ENCODE measurements at regions not wholly inside any gene's neighbourhood (a gene's known extent, or its start where the extent isn't known, plus 50 kb on each side); places are given as distances from the start of the nearest gene placed in this dataset.
"Not testable (repeated sequence)": the region's sequence is repeated elsewhere in the genome, so short reads cannot be mapped to it uniquely, and the experiment has no call there.

DNA sequence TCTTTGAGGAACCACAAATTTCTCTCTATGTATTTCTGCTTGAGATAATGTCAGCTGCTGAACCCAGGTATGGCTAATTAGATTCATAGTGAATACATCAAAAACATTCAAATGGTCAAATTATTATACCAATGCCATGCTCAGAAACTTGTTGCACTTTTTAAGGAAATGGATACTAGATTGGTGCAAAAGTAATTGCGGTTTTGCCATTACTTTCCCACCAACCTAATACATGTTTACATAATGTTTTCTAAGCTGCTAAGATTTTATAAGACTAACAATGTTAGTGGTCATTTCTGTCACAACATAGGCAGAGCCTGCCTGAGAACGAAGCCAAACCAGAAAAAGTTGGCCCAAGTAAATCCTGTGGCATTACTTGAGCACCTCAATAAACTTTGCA, 568.2 kb upstream of the LRATD1 start:
- H3K9me3 ChIP-seq (ENCODE audit: insufficient read depth, low read depth, low read length) = no peaks in the 10 kb centered on the region
- no peaks in the 10 kb centered on the region for H3K36me3 ChIP-seq (ENCODE audit: insufficient read depth, low read length)
- H3K27ac ChIP-seq (ENCODE audit: low read depth, low read length) = no peak overlapping the region
- H3K27me3 ChIP-seq (ENCODE audit: insufficient read depth, low read length) = no peaks in the 10 kb centered on the region
- 77% methylated on average over 1 of the region's 2 CpGs for WGBS
- H3K4me1 ChIP-seq (ENCODE audit: insufficient read depth, low read length) = no peaks in the 10 kb centered on the region
- no peak overlapping the region for H3K9ac ChIP-seq (ENCODE audit: low read depth, low read length)
- no peak overlapping the region for H3K4me3 ChIP-seq (ENCODE audit: low read length)

- no peaks in the 10 kb centered on the region for H3K4me1 ChIP-seq (ENCODE audit: insufficient read depth, low read length)
- H3K9ac ChIP-seq (ENCODE audit: low read depth, low read length) = no peak overlapping the region
- WGBS = no CpG with 5 or more reads among the region's 1 CpG
- H3K4me3 ChIP-seq (ENCODE audit: low read length) = no peak overlapping the region
- H3K36me3 ChIP-seq (ENCODE audit: insufficient read depth, low read length) = no peaks in the 10 kb centered on the region
- H3K27me3 ChIP-seq (ENCODE audit: insufficient read depth, low read length) = no peaks in the 10 kb centered on the region
- H3K9me3 ChIP-seq (ENCODE audit: insufficient read depth, low read depth, low read length) = no peaks in the 10 kb centered on the region
- no peak overlapping the region for H3K27ac ChIP-seq (ENCODE audit: low read depth, low read length)
Measured at GRCh38 chr2:14072338-14072737, 560.2 kb upstream of the LRATD1 start.

DNA sequence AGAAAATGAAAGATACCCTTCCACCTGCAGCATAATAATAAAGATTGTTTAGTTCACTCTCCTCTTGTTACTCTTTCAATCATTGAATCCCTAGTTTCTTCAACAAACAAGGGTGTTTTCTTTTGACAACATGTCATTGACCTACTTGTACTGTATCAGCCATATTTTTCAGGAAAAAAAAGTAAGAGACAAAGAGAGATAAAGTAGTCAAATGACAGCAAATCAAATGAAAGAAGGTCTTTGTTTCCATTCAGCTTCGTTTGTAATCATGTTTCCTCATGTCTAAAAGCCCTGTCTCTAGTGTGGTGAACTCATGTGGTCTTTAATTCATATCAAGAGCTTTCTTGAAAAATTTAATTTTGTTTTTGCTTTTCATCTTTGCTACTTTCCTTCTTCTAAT, 557.8 kb upstream of the LRATD1 start:
- Histone ChIP-seq H3K36me3 (ENCODE audit: insufficient read depth, low read length) (no peaks in the 10 kb centered on the region), H3K9ac (ENCODE audit: low read depth, low read length) (no peak overlapping the region), H3K9me3 (ENCODE audit: insufficient read depth, low read depth, low read length) (no peaks in the 10 kb centered on the region), H3K27me3 (ENCODE audit: insufficient read depth, low read length) (no peaks in the 10 kb centered on the region), H3K4me1 (ENCODE audit: insufficient read depth, low read length) (peaks cover 3% of the 10 kb centered on the region; the same call in 1 of the 2 replicates), H3K4me3 (ENCODE audit: low read length) (no peak overlapping the region), H3K27ac (ENCODE audit: low read depth, low read length) (no peak overlapping the region)
- 33% methylated on average over 1 of the region's 1 CpG for WGBS

DNA sequence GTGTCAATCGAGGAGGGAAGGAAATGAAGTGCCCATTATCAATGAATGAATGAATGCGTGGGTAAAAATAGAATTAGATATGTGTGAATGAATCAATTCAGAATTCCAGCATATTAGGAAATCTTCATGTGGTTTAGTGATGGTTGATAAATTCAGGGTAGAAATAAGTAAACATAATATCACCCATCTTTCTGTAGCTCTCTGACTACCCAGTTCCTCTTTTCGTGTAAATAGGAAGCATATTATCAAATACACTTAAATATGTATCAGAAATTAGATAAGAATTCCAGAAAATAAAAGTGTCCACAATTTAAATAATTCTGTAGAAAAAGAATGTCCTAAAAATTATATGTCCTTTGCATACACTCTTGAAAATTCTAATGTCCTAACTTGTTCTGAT, 552.9 kb upstream of the LRATD1 start:
- 78% methylated on average over 2 of the region's 3 CpGs for WGBS
- Histone ChIP-seq H3K27ac (ENCODE audit: low read depth, low read length) (no peak overlapping the region), H3K9ac (ENCODE audit: low read depth, low read length) (no peak overlapping the region), H3K36me3 (ENCODE audit: insufficient read depth, low read length) (no peaks in the 10 kb centered on the region), H3K4me1 (ENCODE audit: insufficient read depth, low read length) (peaks cover 11% of the 10 kb centered on the region; the same call in 1 of the 2 replicates), H3K4me3 (ENCODE audit: low read length) (no peak overlapping the region), H3K9me3 (ENCODE audit: insufficient read depth, low read depth, low read length) (peaks cover 5% of the 10 kb centered on the region; the same call in 1 of the 2 replicates), H3K27me3 (ENCODE audit: insufficient read depth, low read length) (no peaks in the 10 kb centered on the region)

GRCh38 chr2:14081521-14081920, 551.0 kb upstream of the LRATD1 start:
- no peak overlapping the region for H3K4me3 ChIP-seq (ENCODE audit: low read length)
- H3K27me3 ChIP-seq (ENCODE audit: insufficient read depth, low read length) = no peaks in the 10 kb centered on the region
- peaks cover 5% of the 10 kb centered on the region; the same call in 1 of the 2 replicates for H3K9me3 ChIP-seq (ENCODE audit: insufficient read depth, low read depth, low read length)
- H3K4me1 ChIP-seq (ENCODE audit: insufficient read depth, low read length) = peaks cover 11% of the 10 kb centered on the region; the same call in 1 of the 2 replicates
- H3K9ac ChIP-seq (ENCODE audit: low read depth, low read length) = no peak overlapping the region
- H3K27ac ChIP-seq (ENCODE audit: low read depth, low read length) = no peak overlapping the region
- 82% methylated on average over 1 of the region's 1 CpG for WGBS
- no peaks in the 10 kb centered on the region for H3K36me3 ChIP-seq (ENCODE audit: insufficient read depth, low read length)

DNA sequence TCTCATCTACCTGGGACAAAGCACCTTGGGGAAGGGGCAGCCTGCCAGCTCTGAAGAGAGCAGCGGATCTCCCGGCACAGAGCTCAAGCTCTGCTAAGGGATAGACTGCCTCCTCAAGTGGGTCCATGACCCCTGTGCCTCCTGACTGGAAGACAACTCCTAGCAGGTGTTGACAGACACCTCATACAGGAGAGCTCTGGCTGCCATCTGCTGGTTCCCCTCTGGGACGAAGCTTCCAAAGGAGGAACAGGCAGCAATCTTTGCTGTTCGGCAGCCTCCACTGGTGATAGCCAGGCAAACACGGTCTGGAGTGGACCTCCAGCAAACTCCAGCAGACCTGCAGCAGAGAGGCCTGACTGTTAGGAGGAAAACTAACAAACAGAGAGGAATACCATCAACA, 549.9 kb upstream of the LRATD1 start:
- Histone ChIP-seq H3K27ac (ENCODE audit: low read depth, low read length) (no peak overlapping the region), H3K36me3 (ENCODE audit: insufficient read depth, low read length) (no peaks in the 10 kb centered on the region)

GRCh38 chr2:14094592-14094991, 537.9 kb upstream of the LRATD1 start:
- Histone ChIP-seq H3K4me1 (ENCODE audit: insufficient read depth, low read length) (no peaks in the 10 kb centered on the region), H3K9ac (ENCODE audit: low read depth, low read length) (no peak overlapping the region), H3K27me3 (ENCODE audit: insufficient read depth, low read length) (no peaks in the 10 kb centered on the region), H3K27ac (ENCODE audit: low read depth, low read length) (no peak overlapping the region), H3K9me3 (ENCODE audit: insufficient read depth, low read depth, low read length) (peaks cover 7% of the 10 kb centered on the region), H3K36me3 (ENCODE audit: insufficient read depth, low read length) (no peaks in the 10 kb centered on the region), H3K4me3 (ENCODE audit: low read length) (no peak overlapping the region)
- 94% methylated on average over 1 of the region's 1 CpG for WGBS

More for the DNA sequence above, 549.9 kb upstream of the LRATD1 start:
- Histone ChIP-seq H3K4me3 (ENCODE audit: low read length) (no peak overlapping the region), H3K9ac (ENCODE audit: low read depth, low read length) (no peak overlapping the region), H3K4me1 (ENCODE audit: insufficient read depth, low read length) (peaks cover 11% of the 10 kb centered on the region; the same call in 1 of the 2 replicates), H3K27me3 (ENCODE audit: insufficient read depth, low read length) (no peaks in the 10 kb centered on the region), H3K9me3 (ENCODE audit: insufficient read depth, low read depth, low read length) (peaks cover 5% of the 10 kb centered on the region; the same call in 1 of the 2 replicates)
- 94% methylated on average over 5 of the region's 5 CpGs for WGBS

GRCh38 chr2:14099101-14099500, 533.4 kb upstream of the LRATD1 start:
- H3K36me3 ChIP-seq (ENCODE audit: insufficient read depth, low read length); H3K9ac ChIP-seq (ENCODE audit: low read depth, low read length); H3K4me1 ChIP-seq (ENCODE audit: insufficient read depth, low read length); H3K9me3 ChIP-seq (ENCODE audit: insufficient read depth, low read depth, low read length); H3K27me3 ChIP-seq (ENCODE audit: insufficient read depth, low read length); H3K4me3 ChIP-seq (ENCODE audit: low read length); H3K27ac ChIP-seq (ENCODE audit: low read depth, low read length): not testable (repeated sequence)
- 78% methylated on average over 9 of the region's 9 CpGs for WGBS

DNA sequence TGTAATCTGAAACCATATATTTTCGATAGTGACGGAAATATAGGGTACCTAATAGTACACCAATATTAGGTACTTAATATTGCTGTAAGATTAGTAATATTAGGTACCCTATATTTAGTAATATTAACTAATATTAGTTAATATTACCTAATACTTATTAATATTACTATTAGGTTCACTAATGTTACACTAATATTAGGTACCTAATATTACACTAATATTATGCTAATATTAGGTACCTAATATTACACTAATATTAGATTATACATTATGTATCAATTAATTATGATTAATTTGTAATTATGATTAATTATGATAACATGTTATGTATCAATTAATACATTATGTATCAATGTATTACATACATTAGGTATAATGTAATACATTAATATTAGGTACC, 518.2 kb upstream of the LRATD1 start:
- Histone ChIP-seq H3K9ac (ENCODE audit: low read depth, low read length) (no peak overlapping the region), H3K36me3 (ENCODE audit: insufficient read depth, low read length) (no peaks in the 10 kb centered on the region), H3K27me3 (ENCODE audit: insufficient read depth, low read length) (no peaks in the 10 kb centered on the region), H3K4me1 (ENCODE audit: insufficient read depth, low read length) (no peaks in the 10 kb centered on the region), H3K4me3 (ENCODE audit: low read length) (no peak overlapping the region), H3K27ac (ENCODE audit: low read depth, low read length) (no peak overlapping the region), H3K9me3 (ENCODE audit: insufficient read depth, low read depth, low read length) (no peaks in the 10 kb centered on the region)
- WGBS = no CpG with 5 or more reads among the region's 2 CpGs

DNA sequence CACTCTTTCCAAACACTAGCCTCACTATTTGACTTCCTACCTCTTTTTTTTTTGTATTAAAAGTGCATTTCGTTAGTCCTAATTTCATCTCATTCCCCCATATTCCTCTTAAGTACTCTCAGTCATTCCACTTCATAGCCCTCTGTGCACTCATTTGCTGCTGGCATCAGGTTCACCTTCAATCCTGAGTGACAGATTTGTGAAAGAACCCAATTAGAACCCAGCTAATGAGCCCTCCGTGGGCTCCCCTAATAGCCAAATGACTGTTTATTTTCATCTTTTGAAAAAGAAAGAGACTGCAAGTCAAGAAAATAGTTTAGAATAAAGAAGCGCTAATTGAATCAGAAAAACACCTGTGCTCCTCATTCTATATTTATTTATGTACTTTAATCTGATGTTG, 512.1 kb upstream of the LRATD1 start:
- H3K9me3 ChIP-seq (ENCODE audit: insufficient read depth, low read depth, low read length) = no peaks in the 10 kb centered on the region
- H3K9ac ChIP-seq (ENCODE audit: low read depth, low read length) = no peak overlapping the region
- no peaks in the 10 kb centered on the region for H3K4me1 ChIP-seq (ENCODE audit: insufficient read depth, low read length)
- no peak overlapping the region for H3K4me3 ChIP-seq (ENCODE audit: low read length)
- H3K27me3 ChIP-seq (ENCODE audit: insufficient read depth, low read length) = no peaks in the 10 kb centered on the region
- H3K27ac ChIP-seq (ENCODE audit: low read depth, low read length) = no peak overlapping the region
- no peaks in the 10 kb centered on the region for H3K36me3 ChIP-seq (ENCODE audit: insufficient read depth, low read length)
- 83% methylated on average over 2 of the region's 3 CpGs for WGBS

DNA sequence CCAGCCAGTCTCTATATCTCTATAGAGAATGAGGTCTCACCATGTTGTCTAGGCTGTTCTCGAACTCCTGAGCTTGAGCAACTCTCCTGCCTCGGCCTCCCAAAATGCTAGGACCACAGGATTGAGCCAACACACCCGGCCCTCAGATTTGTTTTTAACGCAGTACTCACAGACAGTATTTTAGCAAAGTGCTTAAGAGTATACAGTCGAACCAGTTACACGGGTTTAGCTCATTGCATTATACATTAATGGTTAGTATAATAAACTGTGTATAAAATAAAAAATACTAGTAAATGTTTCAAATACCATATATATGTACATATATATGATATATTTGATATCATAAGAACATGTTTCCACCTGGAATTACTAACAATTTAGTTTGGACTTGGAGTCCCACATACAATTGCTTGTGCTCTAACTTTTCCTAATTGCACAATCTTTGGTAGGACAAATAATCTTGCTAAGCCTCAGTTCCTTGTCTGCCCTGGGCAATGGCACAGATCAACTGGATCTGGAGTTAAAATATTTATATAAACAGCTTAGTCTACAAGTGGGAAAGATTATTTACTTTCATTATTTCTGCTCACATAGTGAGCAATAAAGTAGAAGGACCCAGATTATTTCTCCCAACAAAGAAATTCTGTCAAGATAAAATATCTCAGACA, 508.9 kb upstream of the LRATD1 start:
- no peaks in the 10 kb centered on the region for H3K36me3 ChIP-seq (ENCODE audit: insufficient read depth, low read length)
- H3K4me3 ChIP-seq (ENCODE audit: low read length) = no peak overlapping the region
- 85% methylated on average over 4 of the region's 6 CpGs for WGBS
- H3K27ac ChIP-seq (ENCODE audit: low read depth, low read length) = no peak overlapping the region
- no peaks in the 10 kb centered on the region for H3K4me1 ChIP-seq (ENCODE audit: insufficient read depth, low read length)
- H3K9ac ChIP-seq (ENCODE audit: low read depth, low read length) = no peak overlapping the region
- no peaks in the 10 kb centered on the region for H3K27me3 ChIP-seq (ENCODE audit: insufficient read depth, low read length)
- H3K9me3 ChIP-seq (ENCODE audit: insufficient read depth, low read depth, low read length) = no peaks in the 10 kb centered on the region

Data from HUES64 (cell line).